ENCODE measurements at regions not wholly inside any gene's neighbourhood (a gene's known extent, or its start where the extent isn't known, plus 50 kb on each side); places are given as distances from the start of the nearest gene placed in this dataset.

- ATAC-seq (ENCODE audit: low read depth in 2 of 2): no peak
- H3K27me3 Mint-ChIP-seq: peaks cover 6% of the 10 kb centered on the region
- Histone ChIP-seq H3K4me3 (ENCODE audit: low read depth, low read length) (no peak overlapping the region), H3K4me1 (ENCODE audit: control insufficient read depth, insufficient read depth, low read length, poor library complexity, severe bottlenecking) (no peaks in the 10 kb centered on the region), H3K36me3 (ENCODE audit: control insufficient read depth, insufficient read depth, low read length) (no peaks in the 10 kb centered on the region), H3K27ac (ENCODE audit: insufficient read depth, low read length, poor library complexity, severe bottlenecking) (no peak overlapping the region), H3K9me3 (ENCODE audit: control insufficient read depth in 2 of 2, low read length in 2 of 2) (no peaks in the 10 kb centered on the region), H3K27me3 (ENCODE audit: control insufficient read depth, insufficient read depth, low read length) (no peaks in the 10 kb centered on the region)
- no peaks in the 10 kb centered on the region for H3K4me1 Mint-ChIP-seq
- DNase-seq: no peak
- no peak overlapping the region for H3K4me3 Mint-ChIP-seq
- peaks cover 0 to 2% (median 0%) of the 10 kb centered on the region in 7 donors for H3K9me3 Mint-ChIP-seq
- no peak overlapping the region for H3K27ac Mint-ChIP-seq
- H3K36me3 Mint-ChIP-seq: no peaks in the 10 kb centered on the region
Observed at GRCh38 chr13:106246242-106246641, 289.2 kb downstream of the EFNB2 start.

- Histone ChIP-seq H3K36me3 (ENCODE audit: control insufficient read depth, insufficient read depth, low read length) (no peaks in the 10 kb centered on the region), H3K27me3 (ENCODE audit: control insufficient read depth, insufficient read depth, low read length) (no peaks in the 10 kb centered on the region), H3K27ac (ENCODE audit: insufficient read depth, low read length, poor library complexity, severe bottlenecking) (no peak overlapping the region), H3K9me3 (ENCODE audit: control insufficient read depth in 2 of 2, low read length in 2 of 2) (no peaks in the 10 kb centered on the region), H3K4me1 (ENCODE audit: control insufficient read depth, insufficient read depth, low read length, poor library complexity, severe bottlenecking) (no peaks in the 10 kb centered on the region), H3K4me3 (ENCODE audit: low read depth, low read length) (no peak overlapping the region)
- Mint-ChIP-seq H3K27me3 (peaks cover 6% of the 10 kb centered on the region), H3K36me3 (no peaks in the 10 kb centered on the region), H3K4me1 (no peaks in the 10 kb centered on the region), H3K4me3 (no peak overlapping the region), H3K27ac (no peak overlapping the region), H3K9me3 (peaks cover 0 to 2% (median 0%) of the 10 kb centered on the region in 7 donors)
- DNase-seq (no peak), ATAC-seq (ENCODE audit: low read depth in 2 of 2) (no peak)
Observed at GRCh38 chr13:106243011-106243565, 292.4 kb downstream of the EFNB2 start.

- Mint-ChIP-seq H3K36me3 (no peaks in the 10 kb centered on the region), H3K9me3 (peaks cover 0 to 2% (median 0%) of the 10 kb centered on the region in 7 donors), H3K27me3 (peaks cover 6% of the 10 kb centered on the region), H3K4me3 (no peak overlapping the region), H3K4me1 (no peaks in the 10 kb centered on the region), H3K27ac (no peak overlapping the region)
- H3K36me3 ChIP-seq (ENCODE audit: control insufficient read depth, insufficient read depth, low read length): no peaks in the 10 kb centered on the region
- H3K27ac ChIP-seq (ENCODE audit: insufficient read depth, low read length, poor library complexity, severe bottlenecking): no peak overlapping the region
- H3K27me3 ChIP-seq (ENCODE audit: control insufficient read depth, insufficient read depth, low read length): no peaks in the 10 kb centered on the region
- H3K4me3 ChIP-seq (ENCODE audit: low read depth, low read length): no peak overlapping the region
- H3K9me3 ChIP-seq (ENCODE audit: control insufficient read depth in 2 of 2, low read length in 2 of 2): no peaks in the 10 kb centered on the region
- H3K4me1 ChIP-seq (ENCODE audit: control insufficient read depth, insufficient read depth, low read length, poor library complexity, severe bottlenecking): no peaks in the 10 kb centered on the region
- ATAC-seq (ENCODE audit: low read depth in 2 of 2) (no peak), DNase-seq (no peak)
Observed at GRCh38 chr13:106241974-106242953, 293.2 kb downstream of the EFNB2 start.

DNA sequence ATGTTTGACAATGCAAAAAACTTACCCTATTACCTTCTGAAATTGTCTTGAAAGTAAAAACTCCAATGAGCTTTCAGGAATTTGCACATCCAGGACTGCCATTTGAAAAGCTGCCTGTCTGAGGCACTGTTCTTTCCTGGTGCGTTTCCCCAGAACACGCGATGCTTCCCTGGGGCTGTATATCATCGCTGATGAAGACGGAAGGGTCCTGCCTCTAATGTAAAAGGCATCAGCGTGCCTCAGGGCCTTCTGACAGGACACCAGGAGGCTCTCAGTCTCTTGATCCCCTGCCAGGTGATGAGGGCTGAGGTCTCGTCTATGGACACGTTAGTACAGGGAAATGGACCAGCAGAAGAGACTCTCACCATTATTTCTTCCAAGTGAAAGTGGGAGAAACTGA lies 296.8 kb downstream of the EFNB2 start:
- no peak overlapping the region for H3K4me3 Mint-ChIP-seq
- H3K36me3 ChIP-seq (ENCODE audit: control insufficient read depth, insufficient read depth, low read length): no peaks in the 10 kb centered on the region
- H3K9me3 ChIP-seq (ENCODE audit: control insufficient read depth in 2 of 2, low read length in 2 of 2): no peaks in the 10 kb centered on the region
- H3K4me1 ChIP-seq (ENCODE audit: control insufficient read depth, insufficient read depth, low read length, poor library complexity, severe bottlenecking): no peaks in the 10 kb centered on the region
- DNase-seq: no peak
- peaks cover 0 to 2% (median 1%) of the 10 kb centered on the region in 7 donors for H3K9me3 Mint-ChIP-seq
- H3K4me3 ChIP-seq (ENCODE audit: low read depth, low read length): no peak overlapping the region
- H3K27me3 ChIP-seq (ENCODE audit: control insufficient read depth, insufficient read depth, low read length): no peaks in the 10 kb centered on the region
- no peak for ATAC-seq (ENCODE audit: low read depth in 2 of 2)
- H3K27ac ChIP-seq (ENCODE audit: insufficient read depth, low read length, poor library complexity, severe bottlenecking): no peak overlapping the region
- H3K27me3 Mint-ChIP-seq: no peaks in the 10 kb centered on the region
- H3K36me3 Mint-ChIP-seq: no peaks in the 10 kb centered on the region
- H3K4me1 Mint-ChIP-seq: no peaks in the 10 kb centered on the region
- H3K27ac Mint-ChIP-seq: no peak overlapping the region

GRCh38 chr13:106234636-106235035 lies 300.8 kb downstream of the EFNB2 start:
- H3K9me3 Mint-ChIP-seq: peaks cover 0 to 5% (median 2%) of the 10 kb centered on the region in 7 donors
- no peaks in the 10 kb centered on the region for H3K27me3 Mint-ChIP-seq
- no peak overlapping the region for H3K27ac Mint-ChIP-seq
- no peak for ATAC-seq (ENCODE audit: low read depth in 2 of 2)
- H3K36me3 Mint-ChIP-seq: no peaks in the 10 kb centered on the region
- H3K9me3 ChIP-seq (ENCODE audit: control insufficient read depth in 2 of 2, low read length in 2 of 2): no peaks in the 10 kb centered on the region
- H3K4me1 Mint-ChIP-seq: no peaks in the 10 kb centered on the region
- H3K4me3 Mint-ChIP-seq: no peak overlapping the region
- no peaks in the 10 kb centered on the region for H3K27me3 ChIP-seq (ENCODE audit: control insufficient read depth, insufficient read depth, low read length)
- H3K4me3 ChIP-seq (ENCODE audit: low read depth, low read length): no peak overlapping the region
- H3K27ac ChIP-seq (ENCODE audit: insufficient read depth, low read length, poor library complexity, severe bottlenecking): no peak overlapping the region
- H3K4me1 ChIP-seq (ENCODE audit: control insufficient read depth, insufficient read depth, low read length, poor library complexity, severe bottlenecking): no peaks in the 10 kb centered on the region
- DNase-seq: no peak
- H3K36me3 ChIP-seq (ENCODE audit: control insufficient read depth, insufficient read depth, low read length): no peaks in the 10 kb centered on the region

- no peaks in the 10 kb centered on the region for H3K27me3 ChIP-seq (ENCODE audit: control insufficient read depth, insufficient read depth, low read length)
- no peaks in the 10 kb centered on the region for H3K9me3 ChIP-seq (ENCODE audit: control insufficient read depth in 2 of 2, low read length in 2 of 2)
- Mint-ChIP-seq H3K27ac (no peak overlapping the region), H3K36me3 (no peaks in the 10 kb centered on the region), H3K4me1 (no peaks in the 10 kb centered on the region), H3K27me3 (no peaks in the 10 kb centered on the region), H3K9me3 (peaks cover 0 to 5% (median 2%) of the 10 kb centered on the region in 7 donors), H3K4me3 (no peak overlapping the region)
- no peaks in the 10 kb centered on the region for H3K36me3 ChIP-seq (ENCODE audit: control insufficient read depth, insufficient read depth, low read length)
- H3K4me3 ChIP-seq (ENCODE audit: low read depth, low read length): no peak overlapping the region
- no peak overlapping the region for H3K27ac ChIP-seq (ENCODE audit: insufficient read depth, low read length, poor library complexity, severe bottlenecking)
- H3K4me1 ChIP-seq (ENCODE audit: control insufficient read depth, insufficient read depth, low read length, poor library complexity, severe bottlenecking): no peaks in the 10 kb centered on the region
- ATAC-seq (ENCODE audit: low read depth in 2 of 2) (no peak), DNase-seq (no peak)
Observed at GRCh38 chr13:106233134-106233735, 302.2 kb downstream of the EFNB2 start.

DNA sequence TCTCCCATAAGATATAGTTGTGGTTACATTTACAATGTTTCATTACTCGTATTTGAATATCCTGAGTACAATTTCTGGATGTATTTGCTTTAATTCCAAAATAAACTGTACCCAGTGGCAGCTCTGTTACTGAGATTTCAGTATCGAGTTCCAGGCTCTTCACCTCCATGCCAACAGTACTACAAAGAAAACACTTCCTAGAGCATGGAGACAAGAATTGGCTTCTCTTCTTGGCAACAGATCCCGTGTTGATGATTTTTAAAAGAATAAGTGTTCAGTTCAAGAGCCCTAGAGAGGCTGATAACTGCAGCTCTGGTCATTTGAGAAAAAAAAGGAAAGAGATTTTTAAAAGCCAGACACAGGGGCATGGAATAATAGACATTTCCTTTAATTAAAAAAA lies 302.8 kb downstream of the EFNB2 start:
- Mint-ChIP-seq H3K27ac (no peak overlapping the region), H3K36me3 (no peaks in the 10 kb centered on the region), H3K4me3 (no peak overlapping the region), H3K4me1 (no peaks in the 10 kb centered on the region), H3K9me3 (peaks cover 0 to 5% (median 2%) of the 10 kb centered on the region in 7 donors), H3K27me3 (no peaks in the 10 kb centered on the region)
- DNase-seq (no peak), ATAC-seq (ENCODE audit: low read depth in 2 of 2) (no peak)
- Histone ChIP-seq H3K36me3 (ENCODE audit: control insufficient read depth, insufficient read depth, low read length) (no peaks in the 10 kb centered on the region), H3K9me3 (ENCODE audit: control insufficient read depth in 2 of 2, low read length in 2 of 2) (no peaks in the 10 kb centered on the region), H3K27me3 (ENCODE audit: control insufficient read depth, insufficient read depth, low read length) (no peaks in the 10 kb centered on the region), H3K4me1 (ENCODE audit: control insufficient read depth, insufficient read depth, low read length, poor library complexity, severe bottlenecking) (no peaks in the 10 kb centered on the region), H3K4me3 (ENCODE audit: low read depth, low read length) (no peak overlapping the region), H3K27ac (ENCODE audit: insufficient read depth, low read length, poor library complexity, severe bottlenecking) (no peak overlapping the region)

Data from CD4-positive, CD25-positive, alpha-beta regulatory T cell (primary cell).